Activated CD4-positive, alpha-beta T cell treated with anti-CD3 and anti-CD28 coated beads, Interleukin-2, Interleukin-4, amounts not matched to agents 100 ng/mL and 50 ng/mL, durations not matched to agents 16 hours and 8 hours (primary cell): ENCODE measurements at regions not wholly inside any gene's neighbourhood (a gene's known extent, or its start where the extent isn't known, plus 50 kb on each side); places are given as distances from the start of the nearest gene placed in this dataset.

Experiments
- DNase-seq: peaks from one replicate; pipeline ENCODE4 v3.0.0-alpha.2; 2020; ENCODE audit warnings: low spot score

DNA sequence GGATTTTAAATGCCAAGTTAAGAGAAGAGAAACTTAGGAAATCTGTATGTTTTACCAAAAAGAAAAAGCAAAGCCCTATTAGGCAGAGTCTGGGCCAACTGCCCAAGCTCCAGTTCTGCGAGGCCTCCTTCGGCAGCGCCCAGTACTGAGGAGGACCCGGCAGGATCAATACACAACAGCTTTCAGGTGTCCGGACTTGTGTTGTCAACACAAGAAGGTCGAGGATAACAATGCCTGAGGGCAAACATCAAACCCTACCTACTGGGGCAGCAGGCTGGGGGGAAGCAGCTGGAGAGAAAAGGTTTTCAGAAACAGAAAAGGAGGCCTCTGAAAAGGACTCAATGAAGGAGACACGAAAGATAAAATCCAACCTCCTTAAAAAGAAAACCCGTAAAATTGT is 98.1 kb upstream of the GJB5 start:
- no peak for DNase-seq

DNA sequence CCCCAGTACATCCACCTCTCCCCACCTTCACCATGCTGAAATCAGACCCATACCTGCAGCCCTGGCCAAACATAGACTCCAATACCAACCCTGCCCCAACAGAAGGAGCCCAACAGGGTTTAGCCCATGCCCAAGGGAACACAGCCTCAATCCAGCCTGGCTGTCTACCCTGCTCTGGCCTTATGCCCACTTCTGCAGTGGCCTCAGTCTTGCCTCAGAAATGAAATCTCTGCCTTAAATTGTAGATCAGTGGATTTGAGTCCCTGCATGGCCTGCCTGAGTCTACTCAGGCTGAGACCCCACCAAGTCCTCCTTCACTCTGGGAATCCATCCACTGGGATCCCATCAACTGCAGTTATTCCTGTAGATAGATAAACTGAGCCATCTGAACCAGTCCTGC is 97.6 kb upstream of the GJB5 start:
- no peak for DNase-seq

DNA sequence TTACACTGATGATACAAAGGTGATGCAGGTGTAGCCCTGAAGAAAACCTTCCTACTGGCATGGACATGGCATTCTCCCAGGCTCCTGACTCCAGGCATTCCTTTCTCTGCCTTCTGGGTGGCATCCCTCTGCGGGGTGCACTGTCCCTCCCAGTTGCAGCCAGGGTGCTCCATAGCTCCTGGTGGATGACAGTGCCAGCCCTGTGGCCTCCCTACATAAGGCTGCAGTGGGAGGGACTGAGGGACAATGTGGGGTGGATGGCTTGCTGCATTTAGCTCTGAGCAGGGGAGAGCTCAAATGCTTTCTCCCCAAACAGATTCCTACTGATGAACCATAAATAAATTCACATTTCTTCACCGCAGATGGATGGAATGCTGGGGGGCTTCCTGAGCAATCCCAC is 97.0 kb upstream of the GJB5 start:
- DNase-seq = no peak

DNA sequence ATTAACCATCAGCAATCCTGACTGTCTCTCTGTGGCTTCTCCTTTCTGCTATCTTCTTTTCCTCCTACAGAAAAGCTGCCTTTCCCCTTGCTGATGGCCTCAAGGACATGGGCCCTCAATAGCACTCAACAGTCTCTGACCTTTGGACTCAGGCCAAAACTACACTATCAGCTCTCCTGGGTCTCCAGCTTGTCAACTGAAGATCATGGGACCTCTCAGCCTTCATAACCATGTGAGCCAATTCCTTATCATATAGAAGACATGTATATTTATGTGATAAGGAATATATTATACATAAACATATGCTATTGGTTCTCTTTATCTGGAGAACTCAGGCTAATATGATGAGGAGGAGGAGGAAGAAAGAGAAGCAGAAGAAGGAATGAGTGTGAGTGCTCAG is 91.8 kb upstream of the GJB5 start:
- DNase-seq = no peak

DNA sequence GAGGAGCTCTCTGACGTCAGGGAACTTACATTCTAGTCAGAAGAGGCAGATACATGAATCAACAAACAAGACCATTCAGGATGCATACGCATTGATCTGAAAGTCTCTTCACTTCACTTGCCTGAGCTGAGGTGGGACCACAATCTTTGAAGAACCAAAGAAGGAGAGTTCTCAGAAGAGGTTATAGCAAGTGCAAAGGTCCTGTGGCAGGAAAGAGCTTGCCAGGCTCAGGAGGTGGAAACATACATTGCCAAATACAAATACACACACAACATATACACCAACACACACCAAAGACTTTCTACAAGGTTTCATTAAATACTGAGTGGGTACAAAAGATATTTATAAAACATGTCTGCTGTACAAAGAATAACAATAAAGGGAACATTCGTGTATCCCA is 86.8 kb upstream of the GJB5 start:
- no peak for DNase-seq

DNA sequence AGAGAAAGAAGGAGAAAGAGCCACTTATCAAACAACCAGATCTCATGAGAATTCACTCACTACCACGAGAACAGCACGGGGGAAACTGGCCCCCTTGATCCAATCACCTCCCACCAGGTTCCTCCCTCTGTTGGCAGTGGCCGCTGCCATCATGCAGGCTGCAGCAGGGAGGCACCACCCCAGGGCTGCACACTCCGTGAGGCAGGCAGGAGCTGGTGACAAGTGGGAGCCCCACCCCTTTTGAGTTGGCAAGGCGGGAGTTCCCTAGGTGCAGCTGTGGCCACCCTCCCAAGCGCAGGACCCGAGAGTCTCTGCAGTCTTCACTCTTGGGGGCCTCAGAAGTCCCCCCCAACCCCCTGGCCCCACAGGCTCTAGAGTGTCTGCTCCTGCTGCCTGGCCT is 83.9 kb upstream of the GJB5 start:
- DNase-seq = no peak

DNA sequence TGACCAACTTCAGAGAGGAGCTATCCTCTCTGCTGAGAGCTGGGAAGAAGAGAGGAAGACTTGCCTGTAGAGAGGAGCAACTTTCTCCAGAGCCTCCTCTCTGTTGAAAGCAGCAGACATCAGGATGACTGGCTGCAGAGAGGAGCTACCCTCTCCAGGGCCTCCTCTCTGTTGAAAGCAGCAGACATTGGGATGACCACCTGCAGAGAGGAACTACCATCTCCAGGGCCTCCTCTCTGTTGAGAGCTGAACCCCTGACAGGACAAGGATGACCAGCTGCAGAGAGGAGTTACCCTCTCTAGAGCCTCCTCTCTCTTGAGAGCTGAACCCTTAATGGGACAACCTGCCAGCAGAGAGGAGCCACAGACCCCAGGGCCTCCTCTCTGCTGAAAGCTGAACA is 83.0 kb upstream of the GJB5 start:
- DNase-seq = no peak

DNA sequence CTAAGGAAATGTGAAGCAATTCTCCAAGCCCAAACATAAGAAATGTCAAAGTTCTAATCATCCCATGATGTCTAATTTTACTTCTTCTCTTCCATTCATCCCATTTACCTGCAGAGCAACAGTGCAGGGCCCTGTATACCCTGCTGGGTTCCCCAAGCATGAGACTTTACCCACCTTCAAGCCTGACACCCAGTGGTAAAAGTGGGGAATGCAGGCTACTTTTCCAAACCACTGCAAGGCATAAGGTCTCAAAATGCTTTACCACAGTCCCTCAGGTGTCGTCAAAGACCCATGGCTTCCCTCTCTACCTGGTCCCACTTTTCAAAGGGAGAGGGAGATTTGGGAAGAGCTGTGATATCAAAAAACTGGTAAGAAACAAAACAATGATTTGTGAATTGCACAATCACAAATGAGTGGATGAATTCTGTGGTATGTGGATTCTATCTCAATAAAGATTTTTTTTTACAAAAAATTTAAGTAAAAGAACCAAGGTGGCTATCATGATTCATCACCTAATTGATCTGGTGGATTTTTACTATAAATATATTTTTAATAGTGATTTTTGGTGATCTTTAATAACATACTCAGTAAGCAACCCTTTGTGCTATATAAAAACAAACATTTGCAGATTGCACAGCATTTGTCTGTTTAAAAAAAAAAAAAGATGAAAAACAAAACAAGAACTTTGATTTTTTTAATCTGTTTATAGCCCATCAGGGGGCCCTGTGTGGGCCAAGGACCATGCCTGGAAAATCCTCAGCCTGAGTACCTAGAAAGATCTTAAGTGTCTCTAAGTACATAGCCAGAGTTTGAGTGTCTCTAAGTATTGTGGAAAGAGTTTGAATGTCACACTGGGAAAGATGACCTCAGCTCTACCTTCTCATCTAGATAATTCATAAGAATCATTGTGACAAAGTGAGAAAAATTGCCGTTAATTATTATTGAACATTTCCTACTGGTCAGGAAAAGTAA is 73.1 kb upstream of the GJB5 start:
- peak; percentile 55 for DNase-seq

DNA sequence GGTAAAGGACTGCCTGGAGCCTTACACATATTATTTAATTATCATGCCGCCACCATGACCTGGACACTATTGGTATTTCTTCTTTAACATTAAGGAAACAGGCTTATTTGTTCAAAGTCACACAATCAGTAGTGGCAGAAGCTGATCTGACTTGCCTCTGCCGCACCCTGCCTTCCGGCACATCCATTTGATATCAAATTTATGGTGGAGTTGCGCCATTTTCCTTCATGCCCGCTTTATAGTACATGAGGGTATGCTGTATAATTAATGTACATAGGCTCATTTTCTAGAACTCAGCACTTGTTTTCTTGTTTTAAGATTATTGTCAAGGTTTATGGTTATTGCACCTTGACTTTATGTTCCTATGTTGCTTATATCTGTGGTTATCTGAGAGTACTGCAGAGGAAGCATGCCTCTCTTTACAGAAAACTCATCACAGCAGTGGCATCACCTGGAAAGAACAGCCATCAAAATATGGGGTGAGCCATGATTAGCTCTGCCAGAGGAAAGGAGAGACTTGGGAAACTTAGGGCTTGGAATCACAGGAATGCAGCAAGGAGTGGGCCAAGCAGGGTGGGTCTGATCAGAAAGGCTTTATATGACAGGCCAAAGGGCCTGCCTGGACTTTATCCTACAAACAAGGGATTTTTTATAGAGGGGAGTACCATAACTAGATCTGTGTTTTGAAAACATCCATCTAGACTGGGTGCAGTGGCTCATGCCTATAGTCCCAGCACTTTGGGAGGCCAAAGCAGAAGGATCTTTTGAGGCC is 72.2 kb upstream of the GJB5 start:
- no peak for DNase-seq

DNA sequence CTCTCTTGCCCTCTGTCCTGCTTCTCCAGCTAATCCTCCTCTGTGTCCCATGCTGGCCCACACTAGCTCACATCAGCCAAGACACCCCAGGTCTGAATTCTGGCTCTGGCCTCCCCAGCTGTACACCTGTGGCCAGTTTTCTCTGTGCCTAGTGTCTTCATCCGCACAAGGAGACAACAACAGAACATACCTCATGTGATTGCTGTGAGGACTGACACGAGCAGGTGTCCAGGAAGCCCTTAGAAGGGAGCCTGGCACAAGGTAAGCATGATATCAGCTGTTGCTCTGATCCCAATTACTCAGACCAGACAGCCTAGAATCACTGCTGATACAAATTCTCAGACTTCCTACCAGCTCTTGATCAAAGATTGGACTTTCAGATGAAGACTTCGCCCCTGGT is 71.2 kb upstream of the GJB5 start:
- no peak for DNase-seq

DNA sequence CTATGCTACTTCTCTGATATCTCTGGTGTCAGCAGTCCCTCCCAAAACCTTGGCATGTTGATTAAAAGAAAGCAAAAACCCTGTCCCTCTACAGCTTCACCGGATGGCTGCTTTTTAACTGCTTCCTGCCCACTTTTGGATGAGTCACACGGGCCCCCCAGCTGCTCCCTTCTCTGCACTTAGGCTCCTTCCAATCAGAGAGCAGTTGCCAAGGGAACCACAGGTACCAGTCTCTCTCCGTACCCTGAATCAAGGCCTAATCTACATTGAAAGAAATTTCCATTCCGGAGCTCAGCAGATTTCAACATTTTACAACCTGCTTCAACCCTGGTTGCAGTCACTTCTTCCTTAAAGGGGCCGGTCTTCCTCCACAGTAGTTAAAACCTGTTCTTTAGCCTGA is 70.6 kb upstream of the GJB5 start:
- DNase-seq = peak; percentile 10

DNA sequence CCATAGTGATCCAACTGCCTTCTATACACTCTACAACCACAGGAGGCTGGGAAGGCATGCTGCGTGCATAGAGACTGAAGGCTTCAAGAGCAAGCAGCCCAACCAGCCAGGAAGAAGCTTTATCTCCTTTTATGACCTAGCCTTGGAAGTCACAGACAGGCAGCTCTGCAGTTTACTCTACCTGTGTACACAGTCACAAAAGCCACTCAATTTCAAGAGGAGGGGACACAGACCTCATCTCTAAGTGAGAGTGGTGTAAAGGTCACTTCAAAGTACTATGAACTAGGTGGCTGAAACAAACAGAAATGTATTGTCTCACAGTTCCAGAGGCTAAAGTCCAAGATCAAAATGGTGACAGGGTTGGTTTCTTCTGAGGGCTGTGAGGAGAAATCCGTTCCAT is 69.6 kb upstream of the GJB5 start:
- DNase-seq = no peak

DNA sequence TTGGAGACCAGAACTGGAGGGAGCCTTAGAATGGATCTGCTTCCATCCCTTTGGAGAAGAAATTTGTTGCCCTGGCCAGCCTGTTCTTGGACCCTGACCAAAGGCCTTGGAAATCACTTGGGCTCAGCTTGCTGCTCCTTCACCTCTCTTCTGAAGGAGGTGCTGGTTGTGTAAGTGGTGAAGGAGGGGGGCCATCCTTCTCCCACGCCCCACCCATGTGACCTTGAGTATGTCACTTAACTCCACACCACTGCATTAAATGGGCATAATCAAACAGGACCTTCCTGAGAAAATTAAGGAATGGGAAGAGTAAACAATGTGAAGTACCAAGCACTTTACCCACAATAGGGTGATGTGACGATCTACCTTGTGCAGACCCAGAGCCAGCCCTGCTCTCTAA is 68.3 kb upstream of the GJB5 start:
- no peak for DNase-seq

DNA sequence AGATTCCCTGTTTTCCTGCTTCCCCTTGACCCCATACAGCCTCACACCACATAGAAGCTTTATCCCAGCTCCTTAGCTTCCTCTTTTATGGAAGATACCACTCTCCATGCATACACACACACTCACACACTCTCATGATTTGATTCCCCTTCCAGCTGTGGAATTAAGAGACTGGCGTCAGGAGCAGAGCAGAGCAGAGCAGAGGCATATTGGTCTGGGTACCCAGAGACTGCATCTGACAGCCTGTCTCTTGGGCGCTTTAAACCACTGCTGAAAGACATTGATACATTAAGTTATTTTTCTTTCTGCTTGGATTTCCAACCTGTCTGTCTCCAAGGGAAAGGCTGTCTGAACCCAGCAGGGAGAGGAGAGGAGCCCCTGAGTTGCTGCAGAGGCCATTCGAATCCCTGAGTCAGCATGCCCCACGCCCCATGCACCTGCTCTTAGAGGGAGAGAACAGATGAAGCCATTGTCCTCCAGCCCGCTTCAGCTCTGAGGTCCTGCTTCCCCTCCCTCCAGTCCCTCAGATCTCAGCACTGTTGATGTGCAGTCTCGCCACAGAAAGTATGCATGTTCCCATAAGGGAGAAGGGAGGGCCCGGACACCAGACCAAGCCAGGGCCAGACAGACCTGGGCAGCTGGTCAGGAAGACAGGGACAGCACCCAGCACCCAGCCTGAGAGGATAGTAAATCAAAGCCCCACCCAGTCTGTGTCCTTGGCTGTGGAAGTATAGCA is 66.7 kb upstream of the GJB5 start:
- DNase-seq = no peak

DNA sequence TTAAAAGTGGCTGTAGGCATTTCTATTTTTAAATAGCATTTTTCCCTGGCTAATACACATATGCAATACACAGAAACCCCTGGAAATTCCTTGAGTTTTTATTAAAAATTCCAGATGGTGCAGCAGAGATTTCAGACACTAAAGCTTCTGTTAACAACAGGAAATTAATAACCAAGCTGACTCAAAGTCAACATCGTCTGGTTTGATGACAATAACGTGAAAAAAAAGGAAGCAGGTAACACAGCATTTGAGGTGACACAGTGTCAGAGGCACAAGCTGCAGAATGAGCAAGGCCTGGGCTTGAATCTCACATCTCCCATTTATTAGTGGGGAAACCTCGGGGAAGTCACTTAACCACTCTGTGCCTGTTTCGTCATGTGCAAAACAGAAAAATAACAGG is 64.6 kb upstream of the GJB5 start:
- DNase-seq = no peak

DNA sequence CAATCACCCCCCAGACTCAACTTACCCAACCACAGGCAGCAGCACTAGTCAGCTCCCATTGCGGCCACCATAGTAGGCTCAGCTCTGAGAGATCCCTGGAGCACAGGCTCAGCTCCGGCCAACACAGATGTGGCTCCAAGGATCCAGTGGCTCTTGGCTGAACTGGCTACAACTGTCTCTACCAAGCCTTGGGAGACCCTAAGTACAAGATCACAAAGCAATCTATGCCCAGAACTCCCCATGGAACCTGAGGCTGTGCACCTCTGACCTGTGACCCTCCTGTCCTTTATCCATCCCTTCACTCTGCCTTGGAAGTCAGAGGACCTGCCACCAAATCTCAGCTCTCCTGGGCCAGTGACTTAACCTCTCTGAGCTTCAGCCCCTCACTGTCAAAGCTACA is 61.8 kb upstream of the GJB5 start:
- DNase-seq = no peak

DNA sequence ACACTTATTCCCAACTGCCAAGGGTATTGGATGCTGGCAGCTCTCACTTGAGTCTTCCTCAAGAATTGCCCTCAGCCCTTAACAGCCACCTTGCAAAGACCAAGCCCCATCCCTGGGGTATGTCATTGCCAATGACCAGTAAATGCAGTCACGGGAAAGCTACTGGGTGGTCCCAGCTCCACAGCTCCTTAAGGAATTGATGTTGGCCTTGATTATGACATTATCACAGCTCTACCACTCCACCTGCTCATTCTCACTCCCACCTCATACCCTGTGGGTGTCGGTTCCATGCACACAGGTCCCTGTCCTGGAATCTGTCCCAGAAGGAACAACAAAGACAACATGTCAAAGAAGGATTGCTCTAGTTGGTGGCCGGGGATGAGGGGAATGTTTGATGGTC is 60.5 kb upstream of the GJB5 start:
- no peak for DNase-seq

DNA sequence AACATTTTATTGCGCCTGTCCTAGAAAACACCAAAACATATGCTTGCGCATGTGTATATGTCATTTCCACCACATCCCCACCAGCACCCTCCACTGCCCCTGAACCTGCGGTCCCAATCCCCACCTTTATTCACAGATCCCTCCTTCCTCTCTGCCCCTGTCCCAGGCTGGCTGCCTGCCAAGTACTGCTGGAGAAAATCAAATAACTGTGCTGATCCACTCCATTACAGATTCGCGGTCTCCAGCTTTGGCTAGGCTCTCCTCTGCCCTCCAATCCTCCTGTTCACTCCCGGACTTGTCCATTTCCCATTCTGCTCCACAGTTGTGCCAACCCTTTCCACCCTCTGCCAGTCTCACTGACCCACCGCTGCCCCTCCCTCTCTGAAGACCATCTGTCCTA is 59.3 kb upstream of the GJB5 start:
- no peak for DNase-seq

DNA sequence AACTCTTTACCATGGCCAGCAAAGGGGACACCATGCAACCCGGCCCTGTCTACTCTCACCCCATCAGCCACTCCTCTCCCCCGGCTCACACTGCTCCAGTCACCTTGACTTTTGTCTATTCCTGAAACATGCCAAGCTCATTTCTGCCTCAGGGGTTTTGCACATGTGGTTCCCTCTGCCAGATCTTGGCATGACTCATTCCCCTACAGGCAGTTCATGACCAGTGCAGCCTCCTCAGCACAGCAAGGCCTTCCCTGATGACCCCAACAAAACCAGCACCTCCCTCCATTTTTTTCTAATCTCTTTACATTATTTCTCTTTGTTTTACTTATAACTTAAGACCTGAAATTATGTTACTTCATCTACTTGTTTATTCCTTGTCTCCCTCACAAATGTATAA is 58.6 kb upstream of the GJB5 start:
- DNase-seq = no peak

DNA sequence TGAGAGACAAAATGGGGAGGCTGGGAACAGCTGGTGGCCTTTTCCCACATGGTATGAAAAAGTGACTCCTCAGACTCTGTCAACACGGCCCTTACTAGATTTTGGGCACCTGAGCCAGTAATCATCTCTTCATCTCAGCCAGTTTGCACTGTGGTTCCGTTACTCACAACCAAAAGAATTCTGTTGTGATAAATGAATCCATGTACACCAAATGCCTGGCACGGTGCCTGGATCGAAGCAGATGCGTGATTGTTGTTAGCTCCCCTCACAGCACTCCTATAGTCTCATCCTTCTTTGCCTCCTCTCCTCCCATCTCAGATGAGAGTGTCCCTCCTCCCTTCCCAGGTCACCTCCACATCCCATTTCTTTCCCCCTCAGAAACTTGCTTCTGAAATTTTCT is 57.9 kb upstream of the GJB5 start:
- DNase-seq = no peak

DNA sequence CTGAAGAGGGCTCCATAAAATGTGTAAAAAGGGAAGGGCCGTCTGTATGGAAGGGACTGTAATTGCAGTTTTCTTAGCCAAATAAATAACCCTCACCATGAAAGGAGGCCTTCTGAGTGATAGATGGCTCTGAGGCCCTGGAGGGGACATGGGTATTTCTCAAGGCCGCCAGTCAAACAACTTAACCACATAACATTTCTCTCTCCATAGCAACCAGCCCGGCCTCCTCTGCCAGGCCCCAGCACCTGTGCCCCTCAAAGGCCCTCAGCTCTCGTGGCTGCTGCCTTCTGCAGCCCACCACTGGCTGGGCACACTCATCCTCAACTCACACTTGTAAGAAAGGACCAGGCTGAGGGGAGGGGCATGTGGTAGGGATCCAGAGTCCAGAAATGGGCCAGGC is 57.0 kb upstream of the GJB5 start:
- DNase-seq = no peak

DNA sequence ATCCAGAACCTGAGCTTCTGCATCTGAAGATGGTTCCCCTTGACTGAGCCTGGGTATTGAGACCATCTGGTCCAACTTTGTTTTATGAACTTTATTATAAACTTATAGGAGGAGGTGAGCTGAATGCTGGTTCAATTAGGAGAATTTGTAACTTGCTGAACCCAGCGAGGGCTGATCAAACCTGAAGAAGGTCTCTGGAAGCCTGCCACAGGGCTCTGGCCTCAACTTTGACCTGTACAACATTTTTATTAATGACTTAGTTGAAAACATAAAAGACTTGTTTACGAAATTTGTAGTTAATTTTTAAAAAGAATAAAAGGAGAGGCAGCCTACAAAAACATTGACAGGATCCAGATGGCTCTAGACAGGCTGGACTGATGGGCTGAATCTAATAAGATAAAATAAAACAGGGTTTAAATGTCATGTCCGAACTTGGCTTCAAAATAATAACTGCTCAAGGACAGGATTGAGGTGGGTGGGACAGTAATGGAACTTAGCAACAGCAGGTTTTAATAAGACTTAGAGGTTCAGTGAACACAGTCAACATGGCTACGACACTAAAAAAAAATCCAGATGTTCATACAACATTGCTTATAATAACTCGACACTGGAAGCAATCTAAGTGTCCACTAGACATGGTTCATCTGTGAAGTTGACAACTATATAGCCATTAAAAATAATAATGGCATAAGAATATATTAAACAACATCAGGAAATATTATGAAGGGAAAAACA is 53.4 kb upstream of the GJB5 start:
- no peak for DNase-seq
